ENCODE measurements at regions not wholly inside any gene's neighbourhood (a gene's known extent, or its start where the extent isn't known, plus 50 kb on each side); places are given as distances from the start of the nearest gene placed in this dataset.

- Mint-ChIP-seq H3K9me3 (no peaks in the 10 kb centered on the region), H3K27me3 (ENCODE audit: low read depth) (no peaks in the 10 kb centered on the region), H3K4me1 (ENCODE audit: low read depth) (no peaks in the 10 kb centered on the region), H3K4me3 (no peak overlapping the region), H3K36me3 (ENCODE audit: insufficient read depth) (no peaks in the 10 kb centered on the region)
- ATAC-seq (no peak), DNase-seq (no peak)
Measured at GRCh38 chr12:115160271-115161128, 476.5 kb upstream of the TBX3 start.

- ATAC-seq (no peak), DNase-seq (no peak)
- Mint-ChIP-seq H3K4me1 (ENCODE audit: low read depth) (no peaks in the 10 kb centered on the region), H3K4me3 (no peak overlapping the region), H3K27me3 (ENCODE audit: low read depth) (no peaks in the 10 kb centered on the region), H3K36me3 (ENCODE audit: insufficient read depth) (no peaks in the 10 kb centered on the region), H3K9me3 (no peaks in the 10 kb centered on the region)
Measured at GRCh38 chr12:115158816-115159215, 474.8 kb upstream of the TBX3 start.

GRCh38 chr12:115155665-115156645 is 472.0 kb upstream of the TBX3 start:
- no peaks in the 10 kb centered on the region for H3K36me3 Mint-ChIP-seq (ENCODE audit: insufficient read depth)
- no peaks in the 10 kb centered on the region for H3K9me3 Mint-ChIP-seq
- DNase-seq (no peak), ATAC-seq (no peak)
- H3K4me3 Mint-ChIP-seq = no peak overlapping the region
- H3K4me1 Mint-ChIP-seq (ENCODE audit: low read depth) = no peaks in the 10 kb centered on the region
- H3K27me3 Mint-ChIP-seq (ENCODE audit: low read depth) = no peaks in the 10 kb centered on the region

- Mint-ChIP-seq H3K4me1 (ENCODE audit: low read depth) (no peaks in the 10 kb centered on the region), H3K9me3 (peaks cover 19% of the 10 kb centered on the region), H3K27me3 (ENCODE audit: low read depth) (no peaks in the 10 kb centered on the region), H3K4me3 (no peak overlapping the region), H3K36me3 (ENCODE audit: insufficient read depth) (no peaks in the 10 kb centered on the region)
- ATAC-seq (no peak), DNase-seq (no peak)
Measured at GRCh38 chr12:115149685-115150378, 465.9 kb upstream of the TBX3 start.

DNA sequence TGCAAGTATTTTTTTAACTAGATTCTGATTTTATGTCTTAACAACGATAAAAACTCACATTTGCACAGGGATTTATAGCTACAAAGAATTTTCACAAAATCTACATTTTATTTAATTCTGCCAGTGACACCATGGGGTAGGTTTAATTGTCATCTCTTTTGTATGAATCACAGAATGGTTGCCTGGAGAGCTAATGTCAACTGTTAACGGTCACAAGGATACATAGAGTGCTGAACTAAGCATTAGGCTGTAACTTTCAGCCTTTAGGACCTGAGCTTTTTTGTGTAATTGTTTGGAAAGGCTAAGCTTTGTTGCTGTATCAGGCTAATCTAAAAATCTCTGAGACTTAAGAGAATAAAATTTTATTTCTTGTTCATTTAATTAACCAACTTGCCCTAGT is 465.3 kb upstream of the TBX3 start:
- Mint-ChIP-seq H3K36me3 (ENCODE audit: insufficient read depth) (no peaks in the 10 kb centered on the region), H3K4me1 (ENCODE audit: low read depth) (no peaks in the 10 kb centered on the region), H3K4me3 (no peak overlapping the region), H3K27me3 (ENCODE audit: low read depth) (no peaks in the 10 kb centered on the region), H3K9me3 (peaks cover 19% of the 10 kb centered on the region)
- ATAC-seq = no peak
- DNase-seq = no peak

DNA sequence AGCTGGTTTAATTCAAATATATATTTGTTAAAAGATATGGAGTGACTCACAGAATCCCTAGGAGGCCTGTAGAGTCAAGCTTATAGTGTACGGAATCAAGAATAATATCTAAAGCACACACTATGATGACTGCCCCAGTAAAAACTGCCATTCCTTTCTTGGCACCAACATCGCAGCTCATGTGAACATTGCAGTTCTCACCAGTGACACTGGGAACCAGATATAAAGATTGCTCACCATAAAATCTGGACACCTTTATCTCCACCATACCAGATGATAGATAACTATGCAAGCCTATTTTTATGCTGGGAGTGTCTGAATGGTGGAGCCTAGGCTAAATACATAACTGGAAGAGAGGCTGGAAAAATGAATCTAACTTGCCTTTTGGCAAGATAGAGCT is 463.9 kb upstream of the TBX3 start:
- ATAC-seq (no peak), DNase-seq (no peak)
- no peaks in the 10 kb centered on the region for H3K4me1 Mint-ChIP-seq (ENCODE audit: low read depth)
- no peaks in the 10 kb centered on the region for H3K36me3 Mint-ChIP-seq (ENCODE audit: insufficient read depth)
- no peaks in the 10 kb centered on the region for H3K27me3 Mint-ChIP-seq (ENCODE audit: low read depth)
- peaks cover 19% of the 10 kb centered on the region for H3K9me3 Mint-ChIP-seq
- no peak overlapping the region for H3K4me3 Mint-ChIP-seq

GRCh38 chr12:115146453-115146852 is 462.5 kb upstream of the TBX3 start:
- ATAC-seq (no peak), DNase-seq (no peak)
- H3K4me3 Mint-ChIP-seq = no peak overlapping the region
- no peaks in the 10 kb centered on the region for H3K4me1 Mint-ChIP-seq (ENCODE audit: low read depth)
- H3K27me3 Mint-ChIP-seq (ENCODE audit: low read depth) = no peaks in the 10 kb centered on the region
- H3K36me3 Mint-ChIP-seq (ENCODE audit: insufficient read depth) = no peaks in the 10 kb centered on the region
- peaks cover 22% of the 10 kb centered on the region for H3K9me3 Mint-ChIP-seq

DNA sequence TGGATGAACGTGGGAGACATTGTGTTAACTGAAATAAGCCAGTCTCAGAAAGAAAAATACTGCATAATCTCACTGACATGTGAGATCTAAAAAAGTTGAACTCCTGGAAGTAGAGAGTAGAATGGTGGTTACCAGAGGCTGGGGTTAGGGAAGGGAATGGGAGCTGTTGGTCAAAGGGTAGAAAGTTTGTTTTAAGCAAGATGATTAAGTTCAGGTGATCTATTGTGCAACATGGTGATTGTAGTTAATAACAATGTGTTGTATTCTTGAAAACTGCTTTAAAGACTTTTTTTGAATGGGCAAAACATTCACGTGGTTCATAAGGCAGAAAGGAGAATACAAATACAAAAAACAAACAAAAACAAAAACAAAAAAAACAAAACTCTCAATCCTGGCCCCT is 460.4 kb upstream of the TBX3 start:
- no peak overlapping the region for H3K4me3 Mint-ChIP-seq
- no peaks in the 10 kb centered on the region for H3K36me3 Mint-ChIP-seq (ENCODE audit: insufficient read depth)
- H3K9me3 Mint-ChIP-seq = peaks cover 16% of the 10 kb centered on the region

DNA sequence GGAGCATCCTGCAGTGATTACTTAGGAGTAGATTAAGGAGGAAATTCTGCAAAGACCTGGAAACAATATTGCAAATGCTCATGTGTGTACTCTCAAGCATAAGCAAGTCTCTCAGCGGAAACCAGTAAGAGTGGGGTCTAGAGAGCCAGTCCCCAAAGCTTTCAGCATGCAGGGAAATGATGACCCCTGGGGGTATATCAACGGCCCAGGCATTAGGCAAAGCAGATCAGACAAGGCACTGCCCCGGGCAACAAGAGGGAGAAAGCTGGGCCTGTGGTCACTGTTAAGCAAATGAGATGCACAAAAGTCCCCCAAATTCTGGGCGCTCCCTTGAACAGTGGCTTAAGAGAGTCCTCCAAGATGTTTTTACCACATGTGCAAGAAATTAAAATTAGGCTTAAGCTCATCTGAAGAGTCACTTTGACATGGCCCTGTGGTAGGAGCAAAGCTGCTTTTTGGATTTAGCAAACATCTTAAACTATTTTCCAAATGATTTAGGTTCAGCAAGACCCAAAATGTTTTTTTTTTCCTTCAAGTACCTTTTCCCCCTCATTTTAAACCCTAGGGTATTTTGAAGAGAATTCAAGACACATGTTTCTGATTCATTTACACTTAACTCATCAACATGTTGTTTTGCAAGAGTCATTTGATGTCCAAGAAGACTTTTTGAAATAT is 457.1 kb upstream of the TBX3 start:
- Mint-ChIP-seq H3K4me3 (no peak overlapping the region), H3K9me3 (peaks cover 6% of the 10 kb centered on the region), H3K36me3 (ENCODE audit: insufficient read depth) (no peaks in the 10 kb centered on the region), H3K4me1 (ENCODE audit: low read depth) (no peaks in the 10 kb centered on the region), H3K27me3 (ENCODE audit: low read depth) (no peaks in the 10 kb centered on the region)
- ATAC-seq (no peak), DNase-seq (no peak)

More for the DNA sequence above, 460.4 kb upstream of the TBX3 start:
- H3K27me3 Mint-ChIP-seq (ENCODE audit: low read depth) = no peaks in the 10 kb centered on the region
- H3K4me1 Mint-ChIP-seq (ENCODE audit: low read depth) = no peaks in the 10 kb centered on the region
- ATAC-seq (no peak), DNase-seq (no peak)

DNA sequence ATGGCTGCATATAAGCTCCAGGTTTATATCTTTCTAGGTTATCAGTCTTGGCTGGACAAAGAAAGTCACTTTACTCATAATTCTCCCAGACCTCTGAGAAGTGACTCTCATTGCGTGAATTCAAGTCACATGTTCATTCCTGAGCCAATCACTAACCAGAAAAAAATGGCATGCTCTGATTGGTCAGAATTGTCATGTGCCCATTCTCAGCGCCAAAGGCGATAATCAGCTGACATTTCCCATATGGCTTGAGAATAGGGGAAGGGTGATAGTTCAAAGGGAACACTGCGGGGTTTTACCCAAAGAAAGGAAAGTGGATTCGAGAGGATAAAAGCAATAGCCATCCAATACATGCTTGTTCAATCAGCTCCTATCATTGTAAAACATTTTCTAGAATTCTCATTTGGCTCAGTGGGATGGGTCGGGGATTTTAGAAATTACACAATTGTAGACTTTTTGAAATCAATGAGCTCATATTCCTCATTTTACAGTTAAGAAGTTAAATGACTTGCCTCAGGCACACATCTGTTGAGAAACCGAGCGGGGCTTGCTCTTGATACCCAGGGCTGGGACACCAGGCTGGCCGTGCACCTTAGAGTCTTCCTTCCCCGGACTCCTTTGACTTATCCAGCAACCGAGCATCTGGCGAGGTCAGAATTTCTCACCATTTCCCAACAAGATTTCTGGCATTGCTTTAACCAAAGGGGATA is 454.0 kb upstream of the TBX3 start:
- no peaks in the 10 kb centered on the region for H3K36me3 Mint-ChIP-seq (ENCODE audit: insufficient read depth)
- H3K4me1 Mint-ChIP-seq (ENCODE audit: low read depth) = no peaks in the 10 kb centered on the region
- H3K9me3 Mint-ChIP-seq = peaks cover 6% of the 10 kb centered on the region
- H3K4me3 Mint-ChIP-seq = no peak overlapping the region
- H3K27me3 Mint-ChIP-seq (ENCODE audit: low read depth) = no peaks in the 10 kb centered on the region
- ATAC-seq (no peak), DNase-seq (no peak)

DNA sequence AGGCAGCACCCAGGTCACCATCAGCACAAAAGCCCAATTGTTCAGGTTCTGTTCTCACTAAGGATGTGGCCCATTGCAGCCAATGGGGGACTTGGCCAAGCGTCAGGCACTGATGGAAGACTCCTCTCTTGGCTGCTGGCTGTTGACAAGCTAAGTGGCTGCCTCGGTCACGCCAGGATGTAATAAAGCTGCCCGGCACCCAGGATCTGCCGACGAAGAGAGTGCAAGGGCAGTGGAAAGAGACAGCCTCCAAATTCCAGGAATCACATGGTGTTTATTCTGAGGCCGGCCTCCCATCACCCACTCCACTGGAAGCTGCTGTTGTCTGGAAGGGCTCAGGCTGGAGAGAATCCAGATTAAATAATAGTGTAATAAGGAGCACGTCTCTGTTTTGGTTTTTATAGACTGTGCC is 451.8 kb upstream of the TBX3 start:
- Mint-ChIP-seq H3K4me1 (ENCODE audit: low read depth) (no peaks in the 10 kb centered on the region), H3K4me3 (no peak overlapping the region), H3K36me3 (ENCODE audit: insufficient read depth) (no peaks in the 10 kb centered on the region), H3K9me3 (peaks cover 3% of the 10 kb centered on the region), H3K27me3 (ENCODE audit: low read depth) (no peaks in the 10 kb centered on the region)
- no peak for ATAC-seq
- no peak for DNase-seq

GRCh38 chr12:115134298-115134697 is 450.3 kb upstream of the TBX3 start:
- ATAC-seq (no peak), DNase-seq (no peak)
- Mint-ChIP-seq H3K9me3 (peaks cover 3% of the 10 kb centered on the region), H3K4me1 (ENCODE audit: low read depth) (no peaks in the 10 kb centered on the region), H3K36me3 (ENCODE audit: insufficient read depth) (no peaks in the 10 kb centered on the region), H3K27me3 (ENCODE audit: low read depth) (no peaks in the 10 kb centered on the region), H3K4me3 (no peak overlapping the region)

GRCh38 chr12:115132905-115133304 is 448.9 kb upstream of the TBX3 start:
- no peak for ATAC-seq

More at GRCh38 chr12:115132905-115133304, 448.9 kb upstream of the TBX3 start:
- DNase-seq = no peak
- no peaks in the 10 kb centered on the region for H3K36me3 Mint-ChIP-seq (ENCODE audit: insufficient read depth)
- peaks cover 3% of the 10 kb centered on the region for H3K9me3 Mint-ChIP-seq
- H3K4me1 Mint-ChIP-seq (ENCODE audit: low read depth) = no peaks in the 10 kb centered on the region
- no peak overlapping the region for H3K4me3 Mint-ChIP-seq
- no peaks in the 10 kb centered on the region for H3K27me3 Mint-ChIP-seq (ENCODE audit: low read depth)
